ENCODE measurements at regions not wholly inside any gene's neighbourhood (a gene's known extent, or its start where the extent isn't known, plus 50 kb on each side); places are given as distances from the start of the nearest gene placed in this dataset.

GRCh38 chr21:15373941-15374340 is 309.1 kb upstream of the NRIP1 start:
- Mint-ChIP-seq H3K4me3 (no peak overlapping the region), H3K27me3 (peaks cover 2% of the 10 kb centered on the region), H3K9me3 (no peaks in the 10 kb centered on the region), H3K27ac (no peak overlapping the region), H3K36me3 (ENCODE audit: low read depth) (no peaks in the 10 kb centered on the region), H3K4me1 (no peaks in the 10 kb centered on the region)
- ATAC-seq (ENCODE audit: low read depth) (no peak), DNase-seq (no peak)
- ChIA-PET POLR2A (no interaction called here), CTCF (no interaction called here)
- intact Hi-C loops (cut with micrococcal nuclease) = no loop called here
- TF ChIP-seq, protein P1, sequence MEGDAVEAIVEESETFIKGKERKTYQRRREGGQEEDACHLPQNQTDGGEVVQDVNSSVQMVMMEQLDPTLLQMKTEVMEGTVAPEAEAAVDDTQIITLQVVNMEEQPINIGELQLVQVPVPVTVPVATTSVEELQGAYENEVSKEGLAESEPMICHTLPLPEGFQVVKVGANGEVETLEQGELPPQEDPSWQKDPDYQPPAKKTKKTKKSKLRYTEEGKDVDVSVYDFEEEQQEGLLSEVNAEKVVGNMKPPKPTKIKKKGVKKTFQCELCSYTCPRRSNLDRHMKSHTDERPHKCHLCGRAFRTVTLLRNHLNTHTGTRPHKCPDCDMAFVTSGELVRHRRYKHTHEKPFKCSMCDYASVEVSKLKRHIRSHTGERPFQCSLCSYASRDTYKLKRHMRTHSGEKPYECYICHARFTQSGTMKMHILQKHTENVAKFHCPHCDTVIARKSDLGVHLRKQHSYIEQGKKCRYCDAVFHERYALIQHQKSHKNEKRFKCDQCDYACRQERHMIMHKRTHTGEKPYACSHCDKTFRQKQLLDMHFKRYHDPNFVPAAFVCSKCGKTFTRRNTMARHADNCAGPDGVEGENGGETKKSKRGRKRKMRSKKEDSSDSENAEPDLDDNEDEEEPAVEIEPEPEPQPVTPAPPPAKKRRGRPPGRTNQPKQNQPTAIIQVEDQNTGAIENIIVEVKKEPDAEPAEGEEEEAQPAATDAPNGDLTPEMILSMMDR (IDR thresholded peaks at IDR 0.05) = no peak

GRCh38 chr21:15379776-15380175 is 315.0 kb upstream of the NRIP1 start:
- Mint-ChIP-seq H3K9me3 (no peaks in the 10 kb centered on the region), H3K27ac (no peak overlapping the region), H3K4me1 (no peaks in the 10 kb centered on the region), H3K36me3 (ENCODE audit: low read depth) (no peaks in the 10 kb centered on the region), H3K27me3 (no peaks in the 10 kb centered on the region), H3K4me3 (no peak overlapping the region)
- TF ChIP-seq, protein P1 (IDR thresholded peaks at IDR 0.05) = no peak
- no peak for ATAC-seq (ENCODE audit: low read depth)
- POLR2A ChIA-PET = no interaction called here
- DNase-seq = no peak
- intact Hi-C loops (cut with micrococcal nuclease) = no loop called here
- CTCF ChIA-PET = no interaction called here

DNA sequence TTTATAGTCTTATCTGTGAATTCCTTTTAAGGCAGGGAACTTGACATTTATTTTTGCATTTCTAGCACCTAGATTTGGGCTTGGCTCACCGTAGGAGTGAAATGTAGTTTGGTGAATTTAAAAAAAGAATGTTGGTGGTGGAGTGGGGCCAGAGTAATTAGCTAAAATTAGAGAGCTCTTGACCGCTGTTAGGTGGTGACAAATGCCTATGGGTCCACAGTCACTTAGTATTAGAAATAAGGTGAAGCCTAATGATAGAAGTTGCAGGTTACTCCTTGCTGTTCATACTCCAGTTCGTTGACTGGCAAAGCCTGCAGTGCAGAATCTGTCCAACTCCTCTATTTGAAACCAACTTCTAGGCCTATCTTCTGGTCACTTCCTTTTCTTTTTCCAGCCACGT is 318.8 kb upstream of the NRIP1 start:
- CTCF ChIA-PET = no interaction called here
- Mint-ChIP-seq H3K27me3 (no peaks in the 10 kb centered on the region), H3K9me3 (no peaks in the 10 kb centered on the region), H3K4me3 (no peak overlapping the region), H3K4me1 (no peaks in the 10 kb centered on the region), H3K36me3 (ENCODE audit: low read depth) (no peaks in the 10 kb centered on the region), H3K27ac (no peak overlapping the region)
- intact Hi-C loops (cut with micrococcal nuclease) = no loop called here
- DNase-seq (no peak), ATAC-seq (ENCODE audit: low read depth) (no peak)
- TF ChIP-seq, protein P1 (IDR thresholded peaks at IDR 0.05) = no peak
- POLR2A ChIA-PET = no interaction called here

DNA sequence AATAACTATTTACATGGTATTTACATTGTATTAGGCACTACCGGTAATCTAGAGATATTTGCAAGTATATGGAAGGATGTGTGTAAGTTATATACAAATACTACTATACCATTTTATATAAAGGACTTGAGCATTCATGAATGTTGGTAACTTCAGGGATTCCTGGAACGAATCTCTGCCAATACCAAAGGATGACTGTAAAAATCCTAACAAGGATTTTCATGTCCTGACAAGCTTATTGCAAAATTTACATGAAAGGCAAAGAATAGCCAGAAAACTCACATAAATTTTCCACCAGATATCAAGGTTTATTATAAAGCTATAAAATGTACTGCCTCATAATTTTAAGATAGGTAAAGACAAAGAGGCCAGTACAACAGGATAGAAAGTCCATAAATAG is 325.2 kb upstream of the NRIP1 start:
- intact Hi-C loops (cut with micrococcal nuclease) = no loop called here
- ATAC-seq (ENCODE audit: low read depth) (no peak), DNase-seq (no peak)
- Mint-ChIP-seq H3K27ac (no peak overlapping the region), H3K9me3 (no peaks in the 10 kb centered on the region), H3K36me3 (ENCODE audit: low read depth) (no peaks in the 10 kb centered on the region), H3K27me3 (peaks cover 2% of the 10 kb centered on the region), H3K4me3 (no peak overlapping the region), H3K4me1 (no peaks in the 10 kb centered on the region)
- TF ChIP-seq, protein P1 (IDR thresholded peaks at IDR 0.05) = no peak
- ChIA-PET CTCF (no interaction called here), POLR2A (no interaction called here)

- intact Hi-C loops (cut with micrococcal nuclease) = no loop called here
- Mint-ChIP-seq H3K36me3 (ENCODE audit: low read depth) (no peaks in the 10 kb centered on the region), H3K27me3 (peaks cover under 1% of the 10 kb centered on the region), H3K4me1 (no peaks in the 10 kb centered on the region), H3K4me3 (no peak overlapping the region), H3K27ac (no peak overlapping the region), H3K9me3 (no peaks in the 10 kb centered on the region)
- DNase-seq (no peak), ATAC-seq (ENCODE audit: low read depth) (no peak)
- ChIA-PET CTCF (no interaction called here), POLR2A (no interaction called here)
- TF ChIP-seq, protein P1 (IDR thresholded peaks at IDR 0.05) = no peak
These were observed 332.5 kb upstream of the NRIP1 start for GRCh38 chr21:15397258-15397657.

Data from activated B cell treated with CpG ODN at 0.5 μM for 24 hours (primary cell).